ENCODE measurements at regions not wholly inside any gene's neighbourhood (a gene's known extent, or its start where the extent isn't known, plus 50 kb on each side); places are given as distances from the start of the nearest gene placed in this dataset.

GRCh38 chr1:103854279-103854678 lies 104.6 kb downstream of the AMY1C start:
- no peak overlapping the region for H3K27ac ChIP-seq
- DNase-seq (ENCODE audit: low spot score): no peak
- no peak overlapping the region for H3K4me3 ChIP-seq
- TF ChIP-seq, protein P1, sequence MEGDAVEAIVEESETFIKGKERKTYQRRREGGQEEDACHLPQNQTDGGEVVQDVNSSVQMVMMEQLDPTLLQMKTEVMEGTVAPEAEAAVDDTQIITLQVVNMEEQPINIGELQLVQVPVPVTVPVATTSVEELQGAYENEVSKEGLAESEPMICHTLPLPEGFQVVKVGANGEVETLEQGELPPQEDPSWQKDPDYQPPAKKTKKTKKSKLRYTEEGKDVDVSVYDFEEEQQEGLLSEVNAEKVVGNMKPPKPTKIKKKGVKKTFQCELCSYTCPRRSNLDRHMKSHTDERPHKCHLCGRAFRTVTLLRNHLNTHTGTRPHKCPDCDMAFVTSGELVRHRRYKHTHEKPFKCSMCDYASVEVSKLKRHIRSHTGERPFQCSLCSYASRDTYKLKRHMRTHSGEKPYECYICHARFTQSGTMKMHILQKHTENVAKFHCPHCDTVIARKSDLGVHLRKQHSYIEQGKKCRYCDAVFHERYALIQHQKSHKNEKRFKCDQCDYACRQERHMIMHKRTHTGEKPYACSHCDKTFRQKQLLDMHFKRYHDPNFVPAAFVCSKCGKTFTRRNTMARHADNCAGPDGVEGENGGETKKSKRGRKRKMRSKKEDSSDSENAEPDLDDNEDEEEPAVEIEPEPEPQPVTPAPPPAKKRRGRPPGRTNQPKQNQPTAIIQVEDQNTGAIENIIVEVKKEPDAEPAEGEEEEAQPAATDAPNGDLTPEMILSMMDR (IDR thresholded peaks at IDR 0.05): no peak

DNA sequence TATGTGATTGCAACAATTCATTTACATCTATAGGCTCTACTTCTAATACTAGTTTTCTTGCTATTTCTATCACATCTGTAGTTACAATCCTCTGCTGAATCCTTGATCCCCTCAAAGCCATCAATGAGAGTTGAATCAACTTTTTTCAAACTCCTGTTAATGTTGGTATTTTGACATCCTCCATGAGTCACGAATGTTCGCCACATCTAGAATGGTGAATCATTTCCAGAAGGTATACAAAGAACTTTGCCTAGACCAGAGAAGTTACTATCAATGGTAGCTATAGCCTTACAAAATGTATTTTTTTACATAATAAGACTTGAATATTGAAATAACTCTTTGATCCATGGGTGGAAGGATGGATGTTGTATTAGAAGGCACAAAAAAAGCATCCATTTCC lies 110.0 kb downstream of the AMY1C start:
- TF ChIP-seq, protein P1 (IDR thresholded peaks at IDR 0.05): no peak
- no peak for DNase-seq (ENCODE audit: low spot score)
- Histone ChIP-seq H3K27ac (no peak overlapping the region), H3K4me3 (no peak overlapping the region)

DNA sequence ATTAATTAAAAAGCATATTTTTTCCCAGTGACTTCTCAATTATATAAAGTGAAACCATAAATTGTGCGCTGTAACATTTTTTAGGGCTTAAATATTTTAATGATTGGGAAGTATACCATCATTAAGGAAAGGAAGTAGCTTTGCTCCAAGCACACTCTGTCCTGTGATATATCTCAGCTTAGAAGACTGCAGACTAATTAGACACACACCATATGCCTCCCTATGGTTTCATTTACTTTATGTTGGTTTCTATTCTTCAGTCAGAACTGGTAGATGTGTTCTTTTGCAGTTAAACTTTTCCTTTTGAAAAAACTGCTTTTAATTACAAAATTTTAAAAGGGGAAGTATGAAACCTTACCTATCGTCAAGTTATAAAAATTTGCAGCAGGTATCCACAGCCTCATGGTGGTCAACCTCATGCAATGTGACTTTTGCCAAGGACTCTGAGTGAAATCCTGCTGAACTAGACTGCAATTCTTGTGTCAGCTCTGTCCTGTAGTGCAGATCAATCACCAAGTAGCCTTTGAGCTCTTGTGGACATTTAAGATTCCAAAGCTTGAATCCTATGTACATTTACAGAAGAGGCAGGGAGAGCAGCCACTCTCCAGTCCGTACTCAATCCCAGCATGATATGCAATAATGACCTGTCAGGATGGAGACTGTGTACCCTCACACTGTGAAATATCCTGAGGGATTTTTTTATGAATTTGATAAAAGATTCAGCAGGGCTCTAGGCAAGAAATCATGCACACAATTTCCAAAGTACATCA lies 149.1 kb downstream of the AMY1C start:
- DNase-seq (ENCODE audit: low spot score): no peak
- Histone ChIP-seq H3K4me3 (no peak overlapping the region), H3K27ac (no peak overlapping the region)
- TF ChIP-seq, protein P1 (IDR thresholded peaks at IDR 0.05): no peak

- no peak for DNase-seq (ENCODE audit: low spot score)
- no peak overlapping the region for H3K4me3 ChIP-seq
- TF ChIP-seq, protein P1 (IDR thresholded peaks at IDR 0.05): no peak
- no peak overlapping the region for H3K27ac ChIP-seq
Measured at GRCh38 chr1:103900005-103900404, 150.3 kb downstream of the AMY1C start.

GRCh38 chr1:103901072-103901471 lies 151.4 kb downstream of the AMY1C start:
- Histone ChIP-seq H3K27ac (no peak overlapping the region), H3K4me3 (no peak overlapping the region)
- no peak for DNase-seq (ENCODE audit: low spot score)
- TF ChIP-seq, protein P1 (IDR thresholded peaks at IDR 0.05): no peak

- Histone ChIP-seq H3K4me3 (no peak overlapping the region), H3K27ac (no peak overlapping the region)
- no peak for DNase-seq (ENCODE audit: low spot score)
- TF ChIP-seq, protein P1 (IDR thresholded peaks at IDR 0.05): no peak
Measured at GRCh38 chr1:103905363-103905762, 155.7 kb downstream of the AMY1C start.

DNA sequence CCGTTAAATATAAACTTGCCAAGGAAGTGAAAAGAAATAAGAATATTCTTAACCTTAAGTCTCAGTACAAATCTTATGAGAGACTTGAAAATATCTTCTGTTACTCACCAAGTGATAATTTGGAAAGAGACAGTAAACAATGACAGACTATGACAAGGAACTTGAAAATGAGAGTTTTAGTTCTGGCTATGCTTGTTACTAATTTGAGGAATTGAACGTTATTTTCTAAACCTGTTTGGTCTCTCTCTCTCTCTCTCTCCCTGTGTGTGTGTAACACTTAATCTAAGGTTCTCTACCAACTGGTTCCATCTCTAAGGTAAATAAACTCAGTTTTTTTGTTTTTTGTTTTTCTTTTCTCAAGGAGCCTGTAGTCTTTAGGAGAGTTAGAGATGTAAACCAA lies 161.8 kb downstream of the AMY1C start:
- TF ChIP-seq, protein P1 (IDR thresholded peaks at IDR 0.05): no peak
- no peak overlapping the region for H3K27ac ChIP-seq
- DNase-seq (ENCODE audit: low spot score): no peak
- H3K4me3 ChIP-seq: no peak overlapping the region

All from coronary artery (tissue), 2 donors.